H9 (cell line): ENCODE measurements at regions not wholly inside any gene's neighbourhood (a gene's known extent, or its start where the extent isn't known, plus 50 kb on each side); places are given as distances from the start of the nearest gene placed in this dataset.

Experiments used
- DNase-seq: peaks from one replicate; pipeline ENCODE4 v3.0.0-alpha.2; 2017
- H2AFZ ChIP-seq: one replicate; pipeline ENCODE4 v1.6.1; 2013; ENCODE audit warnings: mild to moderate bottlenecking, low read length, control low read depth, moderate library complexity
- H2AK5ac ChIP-seq: 2 replicates; pipeline ENCODE4 v1.6.1; 2013; ENCODE audit warnings: low read length, control low read depth, mixed read lengths; ENCODE audit not compliant: insufficient read length
- H2BK120ac ChIP-seq: one replicate; pipeline ENCODE4 v1.6.1; 2013; ENCODE audit warnings: low read depth, mild to moderate bottlenecking, low read length, control low read depth, inconsistent platforms; ENCODE audit not compliant: poor library complexity, severe bottlenecking
- H2BK12ac ChIP-seq: 2 replicates; pipeline ENCODE4 v1.6.1; 2013; ENCODE audit warnings: low read length, control low read depth, mixed read lengths, low read depth; ENCODE audit not compliant: insufficient read length
- H2BK15ac ChIP-seq: 2 replicates; pipeline ENCODE4 v1.6.1; 2013; ENCODE audit warnings: low read depth, low read length, control low read depth
- H2BK20ac ChIP-seq: one replicate; pipeline ENCODE4 v1.6.1; 2013; ENCODE audit warnings: low read depth, mild to moderate bottlenecking, low read length, control low read depth, inconsistent platforms; ENCODE audit not compliant: poor library complexity, severe bottlenecking
- H2BK5ac ChIP-seq: 2 replicates; pipeline ENCODE4 v1.6.1; 2013; ENCODE audit warnings: low read length, control low read depth, mixed read lengths; ENCODE audit not compliant: insufficient read length
- H3K14ac ChIP-seq: 2 replicates; pipeline ENCODE4 v1.6.1; 2013; ENCODE audit warnings: low read length, control low read depth; ENCODE audit not compliant: insufficient read depth
- H3K18ac ChIP-seq: 2 replicates; pipeline ENCODE4 v1.6.1; 2013; ENCODE audit warnings: low read depth, mild to moderate bottlenecking, mixed read lengths, low read length, control low read depth; ENCODE audit not compliant: insufficient read length
- H3K23ac ChIP-seq: 2 replicates; pipeline ENCODE4 v1.6.1; 2013; ENCODE audit warnings: low read length, control low read depth, mixed read lengths, low read depth; ENCODE audit not compliant: insufficient read length
- H3K23me2 ChIP-seq: 2 replicates; pipeline ENCODE4 v1.6.1; 2013; ENCODE audit warnings: low read depth, mild to moderate bottlenecking, mixed read lengths, low read length, control low read depth; ENCODE audit not compliant: insufficient read length, poor library complexity, severe bottlenecking
- H3K27ac ChIP-seq: 2 replicates; pipeline ENCODE4 v1.5.1; 2013; ENCODE audit warnings: low read length, control low read depth, mixed read lengths, low read depth; ENCODE audit not compliant: insufficient read length
- H3K27me3 ChIP-seq: 2 replicates; pipeline ENCODE4 v1.6.1; 2013; ENCODE audit warnings: low read length, control low read depth, inconsistent platforms; ENCODE audit not compliant: insufficient read depth
- H3K4ac ChIP-seq: 2 replicates; pipeline ENCODE4 v1.6.1; 2013; ENCODE audit warnings: low read depth, mild to moderate bottlenecking, control low read depth, inconsistent platforms, low read length, moderate library complexity
- H3K4me1 ChIP-seq: 2 replicates; pipeline ENCODE4 v1.6.1; 2013; ENCODE audit warnings: low read length, control low read depth, inconsistent platforms; ENCODE audit not compliant: insufficient read depth
- H3K4me2 ChIP-seq: 2 replicates; pipeline ENCODE4 v1.6.1; 2013; ENCODE audit warnings: low read length, control low read depth, mixed read lengths; ENCODE audit not compliant: insufficient read length, insufficient read depth
- H3K56ac ChIP-seq: 2 replicates; pipeline ENCODE4 v1.6.1; 2013; ENCODE audit warnings: low read depth, mild to moderate bottlenecking, mixed read lengths, low read length, control low read depth; ENCODE audit not compliant: insufficient read length
- H3K79me1 ChIP-seq: 2 replicates; pipeline ENCODE4 v1.6.1; 2013; ENCODE audit warnings: low read depth, mild to moderate bottlenecking, moderate library complexity, low read length, control low read depth, inconsistent platforms; ENCODE audit not compliant: insufficient read depth, poor library complexity, severe bottlenecking
- H3K79me2 ChIP-seq: 2 replicates; pipeline ENCODE4 v1.6.1; 2013; ENCODE audit warnings: low read length, control low read depth, inconsistent platforms; ENCODE audit not compliant: insufficient read depth
- H3K9ac ChIP-seq: 2 replicates; pipeline ENCODE4 v1.6.1; 2013; ENCODE audit warnings: low read length, control low read depth, mixed read lengths; ENCODE audit not compliant: insufficient read length; ENCODE audit errors: extremely low read depth
- H3K9me3 ChIP-seq: one replicate; pipeline ENCODE4 v1.6.1; 2013; ENCODE audit warnings: low read depth, low read length, inconsistent platforms; ENCODE audit not compliant: control insufficient read depth
- H3T11ph ChIP-seq: one replicate; pipeline ENCODE4 v1.6.1; 2013; ENCODE audit warnings: mild to moderate bottlenecking, low read length, control low read depth, inconsistent platforms
- H4K20me1 ChIP-seq: one replicate; pipeline ENCODE4 v1.6.1; 2013; ENCODE audit not compliant: control insufficient read depth, insufficient read length, insufficient read depth
- H4K5ac ChIP-seq: 2 replicates; pipeline ENCODE4 v1.6.1; 2013; ENCODE audit warnings: low read depth, mild to moderate bottlenecking, mixed read lengths, low read length, control low read depth; ENCODE audit not compliant: insufficient read length
- H4K8ac ChIP-seq: replicated peaks from 2 replicates; pipeline ENCODE4 v1.6.1; 2013; ENCODE audit warnings: low read length, control low read depth, mixed read lengths, low read depth; ENCODE audit not compliant: insufficient read length
- H4K91ac ChIP-seq: 2 replicates; pipeline ENCODE4 v1.6.1; 2013; ENCODE audit warnings: low read depth, mild to moderate bottlenecking, moderate library complexity, mixed read lengths, low read length, control low read depth; ENCODE audit not compliant: insufficient read length
- H3K27ac Mint-ChIP-seq, 3 experiments: 2 replicates in 2 of 3; 3 replicates in 1 of 3; pipeline ENCODE4 v1.8.0; 2020 to 2021; ENCODE audit warnings: mixed read lengths in 3 of 3, mild to moderate bottlenecking in 1 of 3, moderate library complexity in 1 of 3
- H3K27me3 Mint-ChIP-seq: 2 replicates; pipeline ENCODE4 v1.8.0; 2021; ENCODE audit warnings: low read depth, mild to moderate bottlenecking, moderate library complexity, mixed read lengths
- H3K36me3 Mint-ChIP-seq, 3 experiments: 2 replicates in 2 of 3; 3 replicates in 1 of 3; pipeline ENCODE4 v1.8.0; 2020 to 2021; ENCODE audit warnings: low read depth in 3 of 3, mixed read lengths in 3 of 3; ENCODE audit not compliant: insufficient read depth in 1 of 3
- H3K4me1 Mint-ChIP-seq, 2 experiments: 2 replicates each; pipeline ENCODE4 v1.8.0; 2020; ENCODE audit warnings: mixed read lengths in 2 of 2
- H3K4me3 Mint-ChIP-seq, 2 experiments: 2 replicates in 1 of 2; 3 replicates in 1 of 2; pipeline ENCODE4 v1.8.0; 2020 to 2021; ENCODE audit warnings: mild to moderate bottlenecking in 2 of 2, mixed read lengths in 2 of 2, moderate library complexity in 1 of 2
- H3K9me3 Mint-ChIP-seq, 2 experiments: 2 replicates in 1 of 2; 3 replicates in 1 of 2; pipeline ENCODE4 v1.8.0; 2020; ENCODE audit warnings: mild to moderate bottlenecking in 2 of 2, mixed read lengths in 2 of 2, moderate library complexity in 1 of 2
- WGBS: extraction: QIAGEN DNeasy Blood & Tissue Kit; methylation state at CpG from one replicate; pipeline ENCODE4 v1.1.7; 2013; ENCODE audit warnings: missing lambda C conversion rate, low lambda C conversion rate, mixed read lengths; ENCODE audit not compliant: insufficient read length; ENCODE audit errors: extremely low coverage; 5-methylcytosine and 5-hydroxymethylcytosine counted together
- TF ChIP-seq, protein P1 (sequence below): fragments of 200-600 bp; sonication (generic); conservative IDR thresholded peaks from 3 replicates; pipeline ENCODE4 v1.8.0; 2021; ENCODE audit warnings: antibody characterized with exemption, mild to moderate bottlenecking

DNA sequence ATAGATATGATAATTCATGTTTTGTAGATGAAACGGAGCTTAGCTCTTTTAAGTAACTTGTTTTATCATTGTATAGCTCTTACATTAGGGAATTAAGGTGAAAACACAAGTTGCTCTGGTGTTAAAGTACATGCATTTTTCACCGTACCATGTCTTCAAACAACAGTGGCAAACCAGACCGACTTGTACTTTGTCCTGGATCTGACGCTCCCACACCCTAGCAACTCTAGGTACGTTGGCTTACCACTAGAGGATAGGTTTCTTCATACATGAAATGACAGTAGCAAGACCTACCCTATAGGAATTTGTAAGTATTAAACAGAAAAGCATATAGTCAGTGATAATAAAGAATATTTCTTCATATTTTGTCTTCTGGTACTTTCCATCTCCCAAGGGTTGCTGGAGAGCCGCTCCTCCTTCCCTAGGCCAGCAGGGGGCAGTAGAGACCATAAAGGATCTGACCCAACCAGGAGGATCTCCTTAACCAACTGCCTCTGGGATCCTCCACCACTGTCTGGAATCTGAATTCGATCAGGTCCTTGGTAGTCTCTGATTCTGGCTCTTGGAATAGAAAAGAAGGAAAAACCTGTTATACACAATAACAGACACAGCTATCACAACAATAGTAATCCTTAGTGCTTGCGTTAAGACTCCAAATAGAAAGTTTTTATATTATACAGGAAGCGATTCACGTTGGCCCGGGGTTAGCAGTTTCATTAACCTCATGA lies 136.7 kb downstream of the CAVIN4 start:
- H3K79me1 ChIP-seq = no peaks in the 10 kb centered on the region
- no peak overlapping the region for H3K4me3 Mint-ChIP-seq
- H2BK120ac ChIP-seq = no peak overlapping the region
- DNase-seq = peak; percentile 75
- WGBS = no CpG with 5 or more reads among the region's 11 CpGs
- H4K91ac ChIP-seq = no peak overlapping the region
- no peak overlapping the region for H2BK12ac ChIP-seq
- no peaks in the 10 kb centered on the region for H3K23me2 ChIP-seq
- H3K4ac ChIP-seq = no peak overlapping the region
- H3K9me3 Mint-ChIP-seq = peaks cover 31% of the 10 kb centered on the region in 2 experiments
- no peaks in the 10 kb centered on the region; a peak in 1 of 4 replicates for H3K4me1 Mint-ChIP-seq
- no peak overlapping the region for H2AK5ac ChIP-seq
- no peaks in the 10 kb centered on the region for H3K4me1 ChIP-seq
- no peak overlapping the region for H3K27ac Mint-ChIP-seq
- H2BK20ac ChIP-seq = no peak overlapping the region
- no peak overlapping the region for H3K9ac ChIP-seq
- H3K27me3 Mint-ChIP-seq = no peaks in the 10 kb centered on the region
- no peaks in the 10 kb centered on the region for H3K79me2 ChIP-seq
- H3K27ac ChIP-seq = no peak overlapping the region
- H3K9me3 ChIP-seq = peaks cover 7% of the 10 kb centered on the region
- H3K36me3 Mint-ChIP-seq = peaks cover 10 to 31% (median 18%) of the 10 kb centered on the region in 3 experiments
- no peak overlapping the region for H3K56ac ChIP-seq
- TF ChIP-seq, protein P1, sequence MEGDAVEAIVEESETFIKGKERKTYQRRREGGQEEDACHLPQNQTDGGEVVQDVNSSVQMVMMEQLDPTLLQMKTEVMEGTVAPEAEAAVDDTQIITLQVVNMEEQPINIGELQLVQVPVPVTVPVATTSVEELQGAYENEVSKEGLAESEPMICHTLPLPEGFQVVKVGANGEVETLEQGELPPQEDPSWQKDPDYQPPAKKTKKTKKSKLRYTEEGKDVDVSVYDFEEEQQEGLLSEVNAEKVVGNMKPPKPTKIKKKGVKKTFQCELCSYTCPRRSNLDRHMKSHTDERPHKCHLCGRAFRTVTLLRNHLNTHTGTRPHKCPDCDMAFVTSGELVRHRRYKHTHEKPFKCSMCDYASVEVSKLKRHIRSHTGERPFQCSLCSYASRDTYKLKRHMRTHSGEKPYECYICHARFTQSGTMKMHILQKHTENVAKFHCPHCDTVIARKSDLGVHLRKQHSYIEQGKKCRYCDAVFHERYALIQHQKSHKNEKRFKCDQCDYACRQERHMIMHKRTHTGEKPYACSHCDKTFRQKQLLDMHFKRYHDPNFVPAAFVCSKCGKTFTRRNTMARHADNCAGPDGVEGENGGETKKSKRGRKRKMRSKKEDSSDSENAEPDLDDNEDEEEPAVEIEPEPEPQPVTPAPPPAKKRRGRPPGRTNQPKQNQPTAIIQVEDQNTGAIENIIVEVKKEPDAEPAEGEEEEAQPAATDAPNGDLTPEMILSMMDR = peak; percentile 97
- H3T11ph ChIP-seq = no peak overlapping the region
- no peak overlapping the region for H2AFZ ChIP-seq
- no peak overlapping the region for H2BK5ac ChIP-seq
- H4K5ac ChIP-seq = no peak overlapping the region
- no peak overlapping the region for H3K18ac ChIP-seq
- H4K8ac ChIP-seq = no peak overlapping the region
- no peaks in the 10 kb centered on the region for H3K27me3 ChIP-seq
- no peak overlapping the region for H3K14ac ChIP-seq
- H2BK15ac ChIP-seq = no peak overlapping the region
- H3K4me2 ChIP-seq = no peak overlapping the region
- no peaks in the 10 kb centered on the region for H4K20me1 ChIP-seq
- H3K23ac ChIP-seq = no peak overlapping the region
